ENCODE measurements at regions not wholly inside any gene's neighbourhood (a gene's known extent, or its start where the extent isn't known, plus 50 kb on each side); places are given as distances from the start of the nearest gene placed in this dataset.

GRCh38 chr12:107318806-107319532, 225.6 kb upstream of the CRY1 start:
- in situ Hi-C loops (cut with MboI; ENCODE audit: low sequenced_read_pairs) = no loop called here

DNA sequence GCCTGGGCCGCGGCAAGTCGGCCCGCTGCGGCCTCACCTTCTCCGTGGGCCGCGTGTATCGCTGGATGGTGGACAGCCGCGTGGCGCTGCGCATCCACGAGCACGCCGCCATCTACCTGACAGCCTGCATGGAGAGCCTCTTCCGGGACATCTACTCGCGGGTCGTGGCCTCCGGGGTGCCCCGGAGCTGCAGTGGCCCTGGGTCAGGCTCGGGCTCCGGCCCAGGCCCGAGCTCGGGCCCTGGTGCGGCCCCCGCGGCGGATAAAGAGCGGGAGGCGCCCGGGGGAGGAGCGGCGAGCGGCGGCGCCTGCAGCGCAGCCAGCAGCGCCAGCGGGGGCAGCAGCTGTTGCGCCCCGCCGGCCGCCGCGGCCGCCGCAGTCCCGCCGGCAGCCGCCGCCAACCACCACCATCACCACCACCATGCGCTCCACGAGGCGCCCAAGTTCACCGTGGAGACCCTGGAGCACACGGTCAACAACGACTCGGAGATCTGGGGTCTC, 226.2 kb upstream of the CRY1 start:
- in situ Hi-C loops (cut with MboI; ENCODE audit: low sequenced_read_pairs) = no loop called here

GRCh38 chr12:107320033-107320928, 226.9 kb upstream of the CRY1 start:
- in situ Hi-C loops (cut with MboI; ENCODE audit: low sequenced_read_pairs) = no loop called here

DNA sequence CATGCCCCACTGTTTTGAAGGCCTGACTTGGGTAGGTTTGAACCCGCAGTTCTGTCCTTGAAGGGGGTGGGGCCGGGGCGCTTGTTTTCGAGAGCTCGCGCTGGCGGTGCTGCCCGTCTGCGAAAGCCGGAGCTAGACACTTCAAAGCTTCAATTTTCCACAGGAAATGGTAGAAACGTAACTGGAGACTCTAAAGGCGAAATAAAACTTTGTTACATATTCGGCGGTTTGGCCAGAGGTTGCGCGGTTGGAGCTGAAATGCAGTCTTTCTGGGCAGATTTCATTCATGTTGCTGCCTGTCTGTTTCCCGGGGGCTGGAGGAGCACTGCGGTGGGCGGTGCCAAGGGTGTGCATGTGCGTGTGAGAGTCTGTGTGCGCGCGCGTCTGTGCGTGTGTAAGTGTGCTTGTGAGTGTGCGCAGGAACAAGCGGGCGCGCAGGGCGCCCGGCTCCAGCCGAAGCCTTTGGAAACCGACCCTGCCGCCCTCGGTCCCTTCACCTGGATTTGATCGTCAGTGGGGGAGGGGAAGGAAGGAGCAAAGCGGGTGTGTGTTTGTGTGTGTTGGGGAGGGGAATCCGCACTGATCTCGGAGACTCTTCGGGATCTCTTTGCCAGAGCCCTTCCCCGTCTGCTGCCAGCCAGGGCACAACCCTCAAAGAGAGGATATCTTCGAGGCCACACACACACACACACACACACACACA, 227.7 kb upstream of the CRY1 start:
- in situ Hi-C loops (cut with MboI; ENCODE audit: low sequenced_read_pairs) = no loop called here

- in situ Hi-C loops (cut with MboI; ENCODE audit: low sequenced_read_pairs) = no loop called here
Observed at GRCh38 chr12:107322063-107322462, 228.7 kb upstream of the CRY1 start.

DNA sequence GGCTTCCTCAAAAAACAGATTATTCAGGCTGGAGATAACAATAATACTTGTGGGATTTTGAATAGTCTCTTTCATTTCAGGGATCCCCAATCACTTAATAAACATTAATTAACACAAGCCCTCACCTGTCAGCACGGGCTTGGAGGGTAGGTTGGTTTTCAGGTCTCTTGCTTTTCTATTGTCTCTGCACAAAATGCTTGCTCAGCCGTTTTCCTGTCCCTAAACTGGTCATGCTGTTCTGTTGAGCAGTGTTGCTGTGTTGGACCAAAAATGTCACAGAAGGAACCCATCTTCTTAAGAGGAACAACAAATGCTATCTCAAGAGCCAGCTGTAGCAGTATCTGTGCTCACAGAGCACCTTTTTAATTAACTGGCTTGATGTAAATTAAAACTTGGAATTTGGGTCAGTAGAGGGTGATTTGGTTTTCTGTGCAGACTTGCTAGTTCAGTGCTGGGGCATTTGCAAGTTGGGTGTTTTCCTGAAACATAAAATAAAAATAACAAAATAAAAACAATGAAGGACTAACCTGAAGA, 231.8 kb upstream of the CRY1 start:
- in situ Hi-C loops (cut with MboI; ENCODE audit: low sequenced_read_pairs) = no loop called here

DNA sequence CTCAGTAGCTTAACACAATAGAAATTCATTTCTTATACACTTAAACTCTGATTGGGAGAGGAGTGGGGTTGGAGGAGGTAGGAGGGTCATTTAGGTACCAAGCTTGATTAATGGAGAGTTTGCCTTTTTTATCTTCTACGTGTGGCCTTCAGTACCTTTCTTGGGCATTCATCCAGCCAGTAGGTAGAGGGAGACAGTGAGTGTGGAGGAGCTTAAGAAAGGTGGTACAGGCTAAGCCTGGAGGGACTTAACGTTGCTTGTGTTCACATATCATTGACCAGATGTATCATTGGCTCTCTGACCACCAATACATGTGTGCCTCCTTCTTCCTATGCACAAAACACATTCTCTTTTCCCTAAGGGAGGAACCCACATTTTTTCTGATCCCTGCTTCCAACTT, 232.9 kb upstream of the CRY1 start:
- in situ Hi-C loops (cut with MboI; ENCODE audit: low sequenced_read_pairs) = no loop called here

DNA sequence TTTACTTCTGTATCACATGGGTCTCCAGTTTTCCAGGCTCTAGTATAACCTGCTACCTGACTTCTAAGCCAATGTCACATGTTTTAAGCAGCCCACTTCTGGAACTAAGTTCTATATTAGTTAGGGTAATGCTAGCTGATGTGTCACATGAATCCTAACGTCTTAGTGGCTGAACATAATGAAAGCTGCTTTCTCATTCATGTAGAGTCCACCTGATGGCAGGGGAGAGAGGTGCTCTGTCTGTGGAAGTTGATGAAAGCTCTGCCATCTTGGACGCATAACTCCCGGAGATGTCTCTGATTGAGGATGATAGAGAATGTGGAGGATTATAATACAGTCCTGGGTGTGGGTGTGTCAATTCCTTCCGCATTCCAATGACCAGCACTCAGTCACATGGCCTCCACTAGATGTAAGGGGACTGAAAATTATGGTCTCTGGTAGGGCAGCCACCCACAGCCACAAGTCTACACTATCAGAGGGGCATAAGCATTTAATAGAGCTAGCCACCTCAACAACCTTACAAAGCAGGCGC, 234.4 kb upstream of the CRY1 start:
- in situ Hi-C loops (cut with MboI; ENCODE audit: low sequenced_read_pairs) = no loop called here

DNA sequence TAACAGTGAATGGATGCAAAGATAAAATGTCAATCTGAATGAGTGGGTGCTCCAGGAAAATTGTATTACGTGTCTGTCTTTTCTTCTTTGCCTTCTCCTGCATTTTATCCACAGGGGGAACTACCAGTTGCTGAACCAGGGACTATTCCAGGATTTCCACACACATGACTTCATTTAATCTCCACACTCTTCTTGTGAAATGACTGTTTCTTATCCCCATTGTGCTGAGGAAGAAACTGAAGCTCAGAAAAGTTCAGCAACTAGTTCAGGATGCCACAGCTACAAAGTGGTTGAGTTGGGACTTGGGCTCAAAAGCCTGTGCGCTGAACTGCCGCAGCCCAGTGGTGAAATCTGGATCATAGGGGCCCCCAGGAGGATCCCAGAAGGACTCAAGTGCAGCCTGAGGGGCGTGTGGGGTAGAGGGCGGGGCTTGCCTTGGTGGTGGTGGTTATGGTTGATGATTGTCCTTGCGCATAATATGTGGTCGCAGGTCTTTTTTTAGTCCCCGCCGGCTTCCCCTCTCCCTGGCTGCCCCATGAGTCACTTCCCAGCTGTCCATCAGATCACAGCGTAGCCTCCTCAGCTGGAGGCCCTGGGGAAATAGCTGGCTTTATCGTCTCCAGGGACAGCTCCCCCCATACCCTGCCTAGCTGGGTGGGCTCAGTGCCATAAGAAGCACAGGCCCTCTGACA, 235.2 kb upstream of the CRY1 start:
- in situ Hi-C loops (cut with MboI; ENCODE audit: low sequenced_read_pairs) = no loop called here

DNA sequence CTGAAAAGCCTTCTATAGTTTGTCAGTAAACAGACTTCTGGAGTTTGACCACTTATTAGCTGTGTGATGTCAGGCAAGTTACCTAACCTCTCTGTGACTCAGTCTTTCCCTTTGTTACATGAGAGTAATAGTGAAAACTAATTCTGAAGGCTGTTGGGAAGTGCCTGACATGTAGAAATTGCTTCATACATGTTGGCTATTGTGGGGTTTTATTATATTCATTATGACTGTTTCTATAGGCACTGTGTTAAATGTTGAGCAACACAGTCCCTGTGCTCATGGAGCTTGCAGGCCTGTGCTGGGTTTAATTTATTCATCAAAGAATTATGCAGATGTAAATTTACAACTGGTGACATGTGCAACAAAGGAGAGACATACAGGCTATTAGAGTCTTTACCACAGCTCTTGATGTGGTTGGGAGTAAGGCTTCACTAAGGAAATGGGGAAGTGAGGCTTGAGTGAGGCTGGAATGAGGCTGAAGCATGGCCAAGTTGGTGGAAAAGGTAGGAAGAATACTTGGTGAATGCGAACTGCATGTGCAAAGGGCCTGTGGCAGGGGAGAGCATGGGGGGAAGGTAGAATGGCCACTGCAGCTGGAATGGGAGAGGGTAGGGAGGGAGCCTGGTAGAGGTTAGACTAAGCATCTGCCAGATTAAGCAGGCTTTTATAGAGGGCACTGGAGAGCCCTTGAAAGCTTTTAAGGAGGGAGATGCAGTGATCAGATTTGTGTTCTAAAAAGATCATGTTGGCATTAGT, 236.4 kb upstream of the CRY1 start:
- in situ Hi-C loops (cut with MboI; ENCODE audit: low sequenced_read_pairs) = no loop called here

DNA sequence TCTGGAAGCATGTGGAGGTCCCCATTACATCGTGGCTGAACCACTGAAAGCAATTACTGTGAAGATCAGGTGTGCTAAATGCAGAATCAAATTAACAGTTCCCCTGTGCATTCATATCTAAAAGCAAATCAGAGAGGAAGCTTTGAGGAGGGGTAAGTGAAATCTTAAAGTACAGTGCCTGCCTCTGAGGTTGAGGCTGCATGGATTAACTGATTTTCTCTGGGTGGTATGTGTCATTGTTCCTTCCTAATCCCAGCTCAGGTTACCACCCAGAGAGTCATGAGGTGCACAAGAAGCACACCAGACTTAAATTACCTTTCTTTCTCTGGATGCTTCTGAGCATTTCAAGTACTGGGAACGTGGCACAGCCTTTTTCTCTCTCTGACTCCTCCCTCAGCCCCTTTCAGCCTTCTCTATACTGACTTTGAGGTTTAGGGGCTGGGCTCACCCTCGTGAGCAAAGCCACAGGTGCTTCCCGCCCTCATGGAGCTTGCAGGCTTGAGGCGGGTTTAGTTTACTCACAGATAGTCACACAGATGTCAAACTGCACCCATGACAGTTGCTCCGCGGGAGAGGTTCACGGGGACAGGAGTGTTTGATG, 237.6 kb upstream of the CRY1 start:
- in situ Hi-C loops (cut with MboI; ENCODE audit: low sequenced_read_pairs) = no loop called here

DNA sequence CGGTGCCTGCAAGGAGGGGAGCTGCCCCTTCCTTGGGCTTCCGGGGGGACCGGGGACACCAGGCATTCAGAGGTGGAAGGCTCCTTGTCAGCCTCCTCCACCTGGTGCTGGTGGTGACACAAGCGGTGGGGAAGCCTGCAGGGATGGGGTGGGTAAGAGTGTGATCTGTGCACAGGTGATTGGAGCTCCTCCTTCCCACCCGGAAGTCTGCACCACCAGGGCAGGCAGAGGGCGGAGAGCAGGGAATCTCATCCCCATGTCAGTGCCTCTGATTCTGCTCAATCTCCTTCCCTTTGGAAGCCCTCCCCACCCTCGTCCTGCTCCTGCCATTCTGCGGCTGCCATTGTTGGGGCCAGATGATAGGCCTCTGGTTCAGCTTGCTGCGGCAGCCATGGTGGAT, 238.1 kb upstream of the CRY1 start:
- in situ Hi-C loops (cut with MboI; ENCODE audit: low sequenced_read_pairs) = no loop called here

DNA sequence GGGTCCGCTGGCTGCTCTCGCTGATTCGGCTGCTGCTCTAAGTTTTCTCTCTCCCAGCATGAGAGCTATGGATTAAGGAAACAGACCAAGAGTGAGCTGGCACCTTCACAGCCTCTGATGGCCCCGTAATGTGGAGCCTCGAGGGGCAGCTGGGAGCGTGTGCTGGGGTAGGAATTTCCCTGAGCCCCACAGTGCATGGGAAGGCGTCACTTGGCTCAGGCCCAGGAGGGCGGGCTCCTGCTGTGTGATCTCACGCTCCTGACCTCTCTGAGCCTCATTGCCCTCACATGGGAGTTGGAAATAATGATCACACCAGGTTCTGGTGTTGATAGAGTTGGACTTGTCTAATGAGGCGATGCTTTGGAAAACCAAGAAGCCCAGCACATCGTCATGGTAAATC, 238.6 kb upstream of the CRY1 start:
- in situ Hi-C loops (cut with MboI; ENCODE audit: low sequenced_read_pairs) = no loop called here

- in situ Hi-C loops (cut with MboI; ENCODE audit: low sequenced_read_pairs) = no loop called here
Observed at GRCh38 chr12:107332743-107333142, 239.4 kb upstream of the CRY1 start.

- in situ Hi-C loops (cut with MboI; ENCODE audit: low sequenced_read_pairs) = no loop called here
Observed at GRCh38 chr12:107335802-107336570, 242.6 kb upstream of the CRY1 start.

DNA sequence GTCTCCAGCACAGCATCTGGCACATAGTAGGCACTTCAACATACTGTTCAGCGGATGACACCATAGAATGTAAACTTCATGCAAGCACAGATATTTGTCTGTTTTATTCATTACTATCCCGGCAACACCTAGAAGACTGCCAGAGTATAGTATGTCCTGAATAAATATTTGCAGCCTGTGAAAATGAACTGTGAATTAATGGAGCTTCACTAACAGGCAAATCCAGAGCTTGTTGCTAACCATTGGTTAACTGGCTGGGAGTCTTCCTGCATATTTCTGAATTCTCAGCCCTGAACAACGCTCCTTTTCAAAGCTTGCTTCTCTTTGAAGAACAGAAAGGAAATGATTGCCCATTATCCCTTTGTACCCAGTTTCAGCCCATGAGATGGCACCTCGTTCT, 243.3 kb upstream of the CRY1 start:
- in situ Hi-C loops (cut with MboI; ENCODE audit: low sequenced_read_pairs) = no loop called here

GRCh38 chr12:107337346-107338095, 244.2 kb upstream of the CRY1 start:
- in situ Hi-C loops (cut with MboI; ENCODE audit: low sequenced_read_pairs) = no loop called here

- in situ Hi-C loops (cut with MboI; ENCODE audit: low sequenced_read_pairs) = no loop called here
Observed at GRCh38 chr12:107339487-107339886, 246.1 kb upstream of the CRY1 start.
